Activated CD4-positive, alpha-beta T cell treated with anti-CD3 and anti-CD28 coated beads, Interleukin-2, Interleukin-6, amounts not matched to agents 100 ng/mL and 50 ng/mL, durations not matched to agents 16 hours and 8 hours (primary cell): ENCODE measurements at regions not wholly inside any gene's neighbourhood (a gene's known extent, or its start where the extent isn't known, plus 50 kb on each side); places are given as distances from the start of the nearest gene placed in this dataset.
A peak's percentile ranks its signal among the peaks of the same experiment; 100 is the strongest.
"Not testable (repeated sequence)": the region's sequence is repeated elsewhere in the genome, so short reads cannot be mapped to it uniquely, and the experiment has no call there.

Experiments
- DNase-seq: peaks from one replicate; pipeline ENCODE4 v3.0.0-alpha.2; 2020

DNA sequence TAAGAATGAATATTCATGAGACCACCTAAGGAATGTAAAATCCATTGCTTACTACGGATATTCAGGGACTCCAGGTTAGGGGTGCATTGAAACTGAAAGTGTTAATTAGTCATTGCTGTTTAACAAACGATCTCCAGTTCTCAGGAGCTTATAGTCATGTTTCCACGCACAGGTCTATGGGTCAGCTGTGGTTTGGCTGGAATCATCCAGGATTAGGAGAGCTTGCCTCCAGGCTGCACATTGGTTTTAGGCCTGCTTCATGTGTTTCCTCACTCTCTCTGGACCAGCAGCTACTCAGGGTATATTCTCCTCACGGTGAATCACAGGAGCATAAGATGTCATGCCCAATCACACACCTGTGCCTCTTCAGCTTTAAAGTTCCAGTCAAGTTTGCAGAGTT, 98.9 kb downstream of the ATXN3L start:
- DNase-seq: no peak

DNA sequence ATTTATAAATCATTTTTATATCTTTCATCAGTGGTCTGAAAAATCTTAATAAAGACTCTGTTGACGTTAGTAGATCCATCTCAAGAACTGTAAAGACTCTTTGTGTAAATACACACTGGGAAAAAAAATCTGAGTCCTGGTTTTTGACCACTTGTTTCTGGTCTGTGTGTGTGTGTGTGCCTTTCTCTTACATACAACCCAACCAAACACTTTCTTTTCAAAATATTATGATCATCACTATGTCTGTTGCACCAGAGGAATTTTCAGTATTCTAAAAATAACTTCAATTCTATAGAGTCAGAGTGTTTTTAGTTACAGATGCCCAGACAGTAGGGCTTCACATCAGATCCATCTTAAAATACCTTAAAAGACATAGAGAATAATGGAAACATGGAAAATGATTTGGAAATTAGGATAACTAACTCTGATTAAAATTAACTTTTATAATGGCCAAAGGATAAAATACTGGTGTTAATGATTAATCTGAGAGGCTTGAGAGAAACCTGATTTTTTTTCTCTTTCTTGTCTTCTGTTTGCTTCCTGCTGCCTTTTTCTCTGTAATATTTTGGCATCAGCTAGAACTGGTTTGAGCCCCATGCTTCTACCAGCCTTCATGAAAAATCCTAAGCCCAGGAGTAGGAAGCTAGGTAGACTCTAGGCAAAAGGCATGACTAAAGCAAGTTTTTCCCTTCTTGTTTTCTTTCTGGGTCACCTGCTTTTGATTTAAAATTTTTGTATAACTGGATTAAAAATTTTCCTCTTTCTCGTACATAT, 99.7 kb downstream of the ATXN3L start:
- no peak for DNase-seq

DNA sequence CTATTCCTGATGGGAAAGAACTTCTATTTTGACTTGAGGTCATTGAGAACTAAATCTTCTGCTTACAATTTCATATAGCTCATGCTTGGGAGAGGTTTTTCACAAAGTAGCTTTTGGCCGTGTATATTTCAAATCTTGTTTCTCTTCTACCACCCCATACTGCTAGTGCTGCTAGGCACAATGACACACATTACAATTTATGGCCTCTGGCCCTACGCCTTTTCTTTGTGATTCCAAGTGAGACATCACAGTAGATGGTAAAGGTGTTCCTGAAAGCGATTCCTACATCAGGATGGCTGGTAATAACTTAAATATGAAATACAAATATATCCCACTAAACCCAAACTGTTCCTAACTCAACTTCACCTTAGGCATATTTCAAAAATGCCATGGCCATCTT, 101.1 kb downstream of the ATXN3L start:
- no peak for DNase-seq

DNA sequence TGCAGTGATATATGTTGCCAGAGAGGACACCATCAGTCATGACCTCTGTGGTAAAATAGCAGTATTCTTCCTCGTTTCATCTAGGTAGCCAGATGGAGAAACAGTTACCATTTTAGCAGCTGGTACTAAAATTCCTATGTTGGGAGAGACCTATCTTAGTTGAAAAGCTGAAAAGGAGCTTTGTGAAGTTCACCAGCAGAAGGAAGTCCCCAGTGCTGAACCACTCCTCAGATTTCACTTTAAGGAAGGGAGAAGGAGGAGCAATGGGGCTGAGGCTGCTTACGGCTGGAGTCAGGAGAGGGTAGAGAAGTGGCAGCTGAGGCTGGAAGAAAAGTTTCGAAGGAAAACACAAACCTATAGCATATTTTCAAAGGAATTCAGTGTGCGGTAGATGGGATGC, 103.7 kb downstream of the ATXN3L start:
- DNase-seq: no peak

DNA sequence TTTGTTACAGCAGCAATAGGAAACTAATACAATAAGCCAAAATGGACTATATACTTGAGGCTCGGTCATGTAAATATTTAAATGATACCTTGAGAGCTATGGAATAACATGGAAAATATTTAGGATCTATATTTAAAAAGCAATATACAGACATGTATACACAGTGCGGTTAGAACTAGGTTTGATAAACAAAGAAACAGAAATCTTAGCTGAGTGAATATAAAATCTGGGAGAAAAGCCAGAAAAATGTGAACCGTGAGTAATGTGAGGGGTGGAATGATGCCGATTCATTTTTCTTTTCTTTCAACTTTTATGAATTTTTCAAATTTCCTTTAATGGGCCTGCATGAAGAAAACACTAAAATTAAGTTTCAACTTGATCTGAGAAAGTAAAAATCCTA, 104.1 kb downstream of the ATXN3L start:
- DNase-seq: no peak

DNA sequence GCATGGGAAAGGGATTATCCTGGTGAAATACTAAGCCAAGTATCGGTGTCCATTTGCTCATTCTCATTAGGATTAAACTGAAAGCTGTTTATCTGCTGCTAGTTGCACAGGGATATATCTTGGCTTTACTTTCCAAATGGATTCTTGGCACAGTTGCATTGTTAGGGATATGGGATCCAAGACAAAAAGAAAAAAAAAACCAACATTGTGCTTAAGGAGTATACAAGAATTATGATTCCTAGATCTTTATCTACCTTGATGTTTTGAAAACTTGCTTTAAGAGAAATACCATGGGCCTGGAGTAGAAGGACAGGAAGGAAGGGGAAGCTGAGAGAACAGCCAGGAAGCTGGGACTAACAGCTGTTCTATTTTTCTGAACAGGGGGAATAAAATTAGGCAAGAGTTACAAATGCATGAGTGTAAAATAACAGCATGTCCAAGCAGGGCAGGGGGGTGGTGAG, 107.6 kb downstream of the ATXN3L start:
- DNase-seq: no peak

DNA sequence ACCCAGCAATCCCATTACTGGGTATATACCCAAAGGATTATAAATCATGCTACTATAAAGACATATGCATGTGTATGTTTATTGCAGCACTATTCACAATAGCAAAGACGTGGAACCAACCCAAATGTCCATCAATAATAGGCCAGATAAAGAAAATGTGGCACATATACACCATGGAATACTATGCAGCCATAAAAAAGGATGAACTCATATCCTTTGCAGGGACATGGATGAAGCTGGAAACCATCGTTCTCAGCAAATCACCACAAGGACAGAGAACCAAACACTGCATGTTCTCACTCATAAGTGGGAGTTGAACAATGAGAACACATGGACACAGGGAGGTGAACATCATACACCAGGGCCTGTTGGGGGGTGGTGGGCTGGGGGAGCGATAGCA, 109.7 kb downstream of the ATXN3L start:
- DNase-seq: not testable (repeated sequence)

DNA sequence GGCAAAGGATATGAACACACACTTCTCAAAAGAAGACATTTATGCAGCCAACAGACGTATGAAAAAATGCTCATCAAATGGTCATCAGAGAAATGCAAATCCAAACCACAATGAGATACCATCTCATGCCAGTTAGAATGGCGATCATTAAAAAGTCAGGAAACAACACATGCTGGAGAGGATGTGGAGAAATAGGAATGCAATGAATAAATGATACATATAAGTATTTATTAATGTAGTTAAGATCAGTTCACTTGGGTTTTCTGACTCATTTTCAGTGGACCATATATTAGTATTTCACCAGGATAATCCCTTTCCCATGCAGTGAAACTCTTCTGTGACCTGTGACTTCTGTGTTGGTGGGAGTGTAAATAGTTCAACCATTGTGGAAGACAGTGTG, 110.1 kb downstream of the ATXN3L start:
- DNase-seq: not testable (repeated sequence)

DNA sequence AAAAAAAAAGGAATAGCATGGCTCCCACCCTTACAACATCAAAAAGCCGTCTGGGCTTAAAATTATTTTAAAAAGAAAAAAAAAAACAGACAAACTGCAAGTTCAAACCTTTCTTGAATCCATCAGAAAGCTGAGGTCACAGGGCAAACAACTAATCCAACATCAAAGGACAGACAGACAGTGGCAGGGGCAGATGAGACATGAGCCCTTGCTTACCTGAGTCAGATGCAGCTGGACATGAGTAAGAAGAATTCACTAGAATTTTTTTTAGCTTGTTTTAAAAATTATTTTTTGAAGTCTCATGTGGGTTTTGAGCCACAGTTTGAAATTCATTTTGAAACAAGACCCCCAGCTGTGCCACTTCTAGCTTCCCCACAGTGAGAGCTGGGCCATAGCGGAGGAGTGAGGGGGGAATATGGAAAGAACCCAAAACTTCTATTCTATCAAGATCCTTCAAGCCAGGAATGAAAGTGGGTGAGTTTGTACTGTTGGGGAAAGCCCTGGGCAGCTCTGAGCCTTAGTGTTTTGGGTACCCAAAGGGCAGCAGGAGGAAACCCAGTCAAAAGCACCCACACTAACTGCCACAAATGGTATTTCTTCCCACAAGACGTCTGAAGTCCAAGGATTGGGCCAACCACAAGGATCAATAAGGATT, 111.4 kb downstream of the ATXN3L start:
- DNase-seq: no peak

DNA sequence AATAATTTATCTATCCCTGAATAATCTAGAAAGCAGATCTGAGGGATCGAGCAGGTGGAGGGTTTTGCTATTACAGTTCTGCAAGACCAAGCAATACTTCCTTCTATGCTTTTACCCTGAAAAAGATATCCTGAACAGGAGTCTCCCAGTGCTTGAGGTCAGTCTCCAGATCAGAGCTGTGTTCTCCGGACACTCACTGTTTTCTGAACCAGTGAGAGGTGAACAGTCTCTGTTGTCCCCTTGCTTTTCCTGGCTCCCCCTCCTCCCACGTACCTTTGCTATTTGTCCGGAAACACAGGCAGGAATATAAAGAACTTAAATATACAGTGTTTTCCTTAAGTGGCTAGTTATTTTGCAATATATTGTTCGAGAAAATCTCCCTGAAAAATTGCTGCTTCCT, 116.6 kb downstream of the ATXN3L start:
- no peak for DNase-seq

DNA sequence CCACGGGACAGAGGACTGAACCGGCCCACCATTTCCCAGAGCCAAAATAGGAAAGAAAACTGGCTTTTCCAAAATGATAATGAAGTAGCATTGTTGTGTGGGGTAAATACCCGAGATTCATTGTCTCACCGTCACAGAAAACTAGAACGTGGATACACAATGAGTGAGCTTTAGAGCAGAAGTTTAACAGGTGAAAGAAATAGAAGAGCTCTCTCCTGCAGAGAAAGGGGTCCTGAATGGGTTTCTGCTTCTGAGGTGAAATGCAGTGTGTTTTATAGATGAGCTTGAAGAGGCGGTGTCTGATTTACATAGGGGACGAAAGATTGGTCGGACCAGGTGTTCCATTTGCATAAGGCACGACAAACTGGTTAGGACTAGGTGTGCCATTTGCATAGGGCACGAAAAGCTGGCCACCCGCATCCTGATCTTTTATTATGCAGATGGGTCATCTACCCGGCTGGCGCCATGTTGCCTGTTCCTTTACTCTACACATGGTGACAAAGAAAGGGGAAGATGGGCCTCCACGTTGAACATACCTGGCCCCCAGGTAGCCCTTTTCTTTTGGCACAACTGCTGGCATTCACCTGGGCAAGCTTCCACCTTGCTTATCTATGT, 118.1 kb downstream of the ATXN3L start:
- DNase-seq: no peak

DNA sequence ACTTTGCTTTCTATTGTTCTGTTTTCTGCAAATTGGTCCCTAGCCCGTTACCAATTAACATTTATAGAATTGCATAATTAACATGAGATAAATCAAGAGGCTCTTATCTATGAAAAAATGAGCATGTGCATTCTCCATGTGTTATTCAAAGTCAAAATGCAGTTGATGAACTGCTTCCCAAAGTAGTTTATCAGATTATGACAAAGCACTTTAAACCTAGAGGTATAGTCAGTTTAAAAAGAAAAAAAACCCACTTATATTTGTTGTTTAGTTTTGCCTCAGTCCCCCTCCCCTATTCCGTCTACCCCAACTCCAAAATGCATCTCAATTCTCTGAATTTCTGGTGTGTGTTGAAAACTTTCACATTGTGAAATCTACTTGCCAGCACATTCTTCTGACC, 119.5 kb downstream of the ATXN3L start:
- no peak for DNase-seq

DNA sequence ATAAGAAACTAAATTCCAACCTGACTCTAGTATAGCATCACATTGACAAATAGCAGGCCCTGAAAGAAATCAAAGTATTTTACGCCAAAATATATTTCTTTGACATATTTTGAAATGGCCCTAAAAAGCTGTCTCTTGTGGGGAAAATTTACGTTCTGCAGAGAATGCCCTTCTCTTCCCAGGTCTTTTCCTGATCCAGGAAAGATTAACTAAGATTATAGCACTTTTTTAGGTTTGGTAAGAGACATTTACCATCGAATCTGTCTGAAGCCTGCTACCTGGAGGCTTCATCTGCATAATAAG, 121.1 kb downstream of the ATXN3L start:
- no peak for DNase-seq

DNA sequence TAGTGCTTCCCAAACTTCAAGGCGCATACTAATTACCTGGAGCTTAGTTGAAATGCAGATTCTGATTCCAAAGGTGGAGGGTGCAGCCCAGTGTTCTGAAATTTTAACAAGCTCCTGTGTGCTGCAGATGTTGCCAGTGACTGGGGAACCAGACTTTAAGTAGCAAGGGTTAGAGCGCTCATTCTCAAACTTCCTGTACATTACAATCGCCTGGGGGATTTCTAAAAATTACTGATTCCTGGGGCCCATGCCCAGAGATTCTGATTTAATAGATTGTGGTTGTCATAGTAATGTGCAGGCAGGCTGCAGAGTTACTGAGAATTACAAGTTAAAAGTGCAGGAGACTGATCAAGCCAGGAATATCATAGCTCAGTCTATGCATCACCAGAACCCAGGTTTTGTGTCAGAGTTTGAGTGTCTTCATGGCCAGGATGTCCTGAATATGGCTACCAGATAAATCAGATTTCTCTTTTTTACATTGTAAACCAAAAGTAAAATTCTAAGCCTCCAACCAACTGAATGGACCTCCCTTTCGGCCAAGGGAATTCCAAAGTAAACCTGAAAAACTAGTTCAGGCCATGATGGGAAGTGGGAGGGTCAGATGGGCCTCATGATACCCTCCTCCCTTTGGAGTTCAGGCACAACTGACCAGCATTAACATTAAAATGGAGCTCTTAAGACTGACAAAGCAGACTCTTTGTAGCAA, 121.6 kb downstream of the ATXN3L start:
- no peak for DNase-seq

DNA sequence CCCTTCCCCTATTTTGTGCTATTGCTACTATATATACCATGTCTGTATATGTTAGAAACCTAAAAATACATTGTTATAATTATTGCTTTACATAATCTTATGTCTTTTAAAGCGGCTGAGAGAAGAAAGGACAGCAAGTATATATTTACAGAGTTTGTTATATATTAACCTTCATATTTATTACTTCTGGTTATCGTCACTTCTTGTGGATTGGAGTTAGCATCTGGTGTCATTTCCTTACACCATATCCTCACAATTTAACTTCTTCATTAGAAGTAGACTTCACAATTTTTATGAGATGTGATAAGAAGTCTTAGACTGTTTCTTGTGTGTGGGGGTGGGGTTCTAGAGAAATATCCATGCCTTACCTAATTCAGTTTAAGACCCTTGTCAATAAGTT, 123.1 kb downstream of the ATXN3L start:
- no peak for DNase-seq

DNA sequence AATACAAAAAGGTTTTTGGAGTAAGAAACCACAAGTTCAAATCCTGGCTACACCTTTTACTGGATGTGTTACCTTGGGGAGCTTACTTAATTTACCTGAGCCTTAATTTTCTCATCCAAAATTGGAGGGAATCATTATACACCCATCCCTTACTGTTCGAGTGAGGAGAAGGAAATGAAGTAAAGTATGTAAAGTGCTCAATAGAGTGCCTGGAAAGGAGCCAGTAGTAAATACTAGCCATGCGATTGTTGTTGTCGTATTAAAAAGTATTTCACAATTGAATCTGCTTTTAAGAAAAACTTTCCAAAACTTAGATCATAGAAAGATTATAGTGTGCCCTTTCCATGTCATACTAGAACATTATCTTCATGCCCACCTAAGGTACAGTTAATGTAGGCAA, 124.5 kb downstream of the ATXN3L start:
- DNase-seq: no peak

DNA sequence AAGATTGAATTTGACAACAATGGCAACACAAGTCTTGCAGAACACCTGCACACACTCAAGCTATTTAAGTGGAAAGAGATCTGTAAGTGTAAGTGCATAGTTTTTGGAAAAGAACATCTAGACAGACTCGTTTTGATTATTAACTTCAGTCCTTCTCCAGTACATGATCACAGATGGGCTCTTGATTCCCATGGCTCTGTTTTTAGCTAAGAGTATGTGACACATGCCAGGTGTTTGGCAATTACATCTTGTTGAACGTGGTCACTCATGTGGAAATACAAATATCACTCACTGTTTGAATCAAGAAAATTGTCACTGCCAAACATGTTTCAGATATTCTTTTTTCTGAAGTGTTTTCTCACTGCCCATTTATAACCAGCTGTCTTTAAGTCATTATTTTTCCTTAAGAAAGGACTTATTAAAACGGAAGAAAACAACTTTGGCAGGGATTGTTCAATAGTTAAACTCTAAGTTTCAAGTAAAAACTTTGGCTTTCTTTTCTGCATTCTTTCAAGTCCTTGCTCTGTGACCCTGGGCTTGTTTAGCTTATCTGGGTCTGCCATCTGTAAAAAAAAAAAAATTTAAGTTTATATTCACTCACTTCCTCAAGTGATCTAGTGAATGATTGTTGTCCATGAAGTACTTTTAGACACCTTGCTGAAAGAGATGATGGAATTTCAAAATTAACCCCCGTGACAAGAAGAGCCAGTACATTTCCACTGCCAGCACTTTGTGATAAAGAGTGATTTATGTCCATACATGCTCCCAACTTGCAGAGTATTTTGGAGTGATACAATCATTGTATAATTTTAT, 125.4 kb downstream of the ATXN3L start:
- no peak for DNase-seq

DNA sequence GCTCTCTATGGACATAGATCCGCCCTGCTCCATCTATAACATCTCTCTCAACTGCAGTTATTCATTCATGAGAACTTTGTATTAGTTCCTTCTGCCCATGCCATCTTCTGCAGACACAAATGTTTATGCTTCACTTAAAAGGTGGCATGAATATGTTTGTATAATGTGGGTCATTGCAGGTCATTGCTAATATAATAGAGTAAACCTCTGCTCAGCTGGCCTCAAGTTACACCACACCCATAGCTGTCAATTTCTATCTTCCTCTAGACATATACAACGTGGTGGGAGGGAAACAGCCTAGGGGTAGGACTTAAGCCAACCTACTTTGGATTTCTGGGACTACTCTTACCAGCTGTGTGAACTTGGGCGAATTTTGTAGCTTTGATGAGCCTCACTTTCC, 129.8 kb downstream of the ATXN3L start:
- no peak for DNase-seq

DNA sequence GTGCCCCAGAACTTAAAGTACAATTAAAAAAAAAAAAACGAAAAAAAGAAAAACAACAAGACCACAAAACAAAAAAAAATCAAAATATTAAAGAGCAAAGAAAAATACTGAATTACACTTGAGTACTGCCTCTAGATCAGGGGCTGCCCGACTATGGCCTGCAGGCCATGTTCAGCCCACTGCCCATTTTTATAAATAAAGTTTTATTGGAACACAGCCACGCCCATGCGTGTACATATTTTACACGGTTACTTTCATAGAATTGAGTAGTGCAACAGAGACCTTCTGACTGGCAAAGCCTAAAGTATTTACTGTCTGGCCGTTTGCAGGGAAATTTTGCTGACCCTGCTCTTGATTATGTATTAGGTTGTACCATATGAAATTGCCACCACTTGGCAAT, 130.5 kb downstream of the ATXN3L start:
- DNase-seq: no peak

DNA sequence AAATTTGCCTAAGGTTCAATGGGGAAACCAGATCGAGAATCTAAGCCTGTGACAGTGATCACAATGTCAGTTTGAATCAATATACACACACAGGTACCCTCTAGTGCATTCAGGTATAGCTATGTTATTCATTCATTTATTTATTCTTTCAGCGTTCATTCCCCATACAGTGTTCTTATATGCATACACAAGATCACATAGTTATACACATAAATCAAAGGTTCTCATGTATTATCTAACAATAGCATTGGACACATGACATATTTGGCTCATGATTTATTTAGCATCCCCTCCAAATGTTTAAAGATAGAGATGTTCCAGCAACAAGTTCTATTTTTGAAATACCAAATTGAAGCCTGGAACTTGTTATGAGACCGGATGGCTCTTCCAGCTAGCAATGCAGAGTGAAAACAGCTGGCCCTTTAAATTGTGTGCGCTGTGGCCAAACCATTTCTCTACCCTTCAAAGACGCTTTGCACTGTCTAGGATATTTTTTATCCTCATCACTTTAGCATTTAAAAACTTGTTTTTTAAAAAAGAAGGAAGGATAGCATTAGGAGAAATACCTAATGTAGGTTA, 131.0 kb downstream of the ATXN3L start:
- DNase-seq: no peak

DNA sequence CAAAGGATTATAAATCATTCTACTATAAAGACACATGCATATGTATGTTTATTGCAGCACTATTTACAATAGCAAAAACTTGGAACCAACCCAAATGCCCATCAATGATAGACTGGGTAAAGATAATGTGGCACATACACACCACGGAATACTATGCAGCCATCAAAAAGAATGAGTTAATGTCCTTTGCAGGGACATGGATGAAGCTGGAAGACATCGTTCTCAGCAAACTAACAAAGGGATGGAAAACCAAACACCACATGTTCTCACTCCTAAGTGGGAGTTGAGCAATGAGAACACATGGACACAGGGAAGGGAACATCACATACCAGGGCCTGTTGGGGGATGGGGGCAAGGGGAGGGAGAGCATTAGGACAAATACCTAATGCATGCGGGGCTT, 133.2 kb downstream of the ATXN3L start:
- not testable (repeated sequence) for DNase-seq

DNA sequence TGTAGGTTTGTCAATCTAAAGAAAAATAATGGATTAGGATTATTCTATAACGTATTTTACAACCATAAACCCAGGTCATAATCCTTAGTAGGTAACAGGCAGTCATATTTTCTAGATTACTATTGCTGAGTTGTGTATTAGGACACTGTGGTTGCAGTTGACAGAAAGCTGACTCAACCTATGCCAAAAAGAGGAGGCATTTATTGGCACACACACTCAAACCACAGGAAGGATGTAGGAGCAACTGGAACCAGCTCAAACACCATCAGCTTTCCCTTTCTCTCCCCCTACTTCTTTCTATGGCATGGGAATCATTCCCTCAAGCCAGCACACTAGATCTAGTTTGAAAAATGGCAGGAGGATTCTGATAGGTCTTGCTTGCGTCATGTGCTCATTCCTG, 136.4 kb upstream of the FAM9C start:
- peak; percentile 24 for DNase-seq

DNA sequence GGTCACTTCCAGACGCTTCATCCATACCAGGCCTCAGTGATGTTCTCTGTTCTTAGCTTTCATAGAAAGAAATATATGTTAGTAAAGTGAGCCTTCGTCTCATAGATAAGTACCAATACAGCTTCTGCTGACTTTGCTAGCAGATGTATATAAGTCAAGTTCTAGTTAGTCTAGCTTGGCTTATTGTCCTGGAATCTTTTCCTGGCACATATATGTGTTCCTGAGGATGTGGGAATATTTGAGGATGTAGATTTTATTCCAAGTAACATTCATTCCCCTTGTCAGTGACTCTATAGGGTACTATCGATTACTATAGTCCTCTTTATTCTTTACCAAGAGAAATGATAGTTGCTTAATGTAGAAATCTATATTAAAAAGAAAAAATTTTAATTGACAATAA, 135.2 kb upstream of the FAM9C start:
- DNase-seq: no peak
